HG02852 (cell line): ENCODE measurements at regions not wholly inside any gene's neighbourhood (a gene's known extent, or its start where the extent isn't known, plus 50 kb on each side); places are given as distances from the start of the nearest gene placed in this dataset.
A peak's percentile ranks its signal among the peaks of the same experiment; 100 is the strongest.
"Not testable (repeated sequence)": the region's sequence is repeated elsewhere in the genome, so short reads cannot be mapped to it uniquely, and the experiment has no call there.

Source experiments
- ATAC-seq: cut with Tn5 transposase; IDR thresholded peaks from one replicate; pipeline ENCODE4 v1.9.1; 2021; ENCODE audit warnings: mild to moderate bottlenecking, moderate library complexity; ENCODE audit not compliant: unreplicated experiment

- no peak for ATAC-seq
These were observed 76.4 kb downstream of the PHAX start for GRCh38 chr5:126677121-126677520.

DNA sequence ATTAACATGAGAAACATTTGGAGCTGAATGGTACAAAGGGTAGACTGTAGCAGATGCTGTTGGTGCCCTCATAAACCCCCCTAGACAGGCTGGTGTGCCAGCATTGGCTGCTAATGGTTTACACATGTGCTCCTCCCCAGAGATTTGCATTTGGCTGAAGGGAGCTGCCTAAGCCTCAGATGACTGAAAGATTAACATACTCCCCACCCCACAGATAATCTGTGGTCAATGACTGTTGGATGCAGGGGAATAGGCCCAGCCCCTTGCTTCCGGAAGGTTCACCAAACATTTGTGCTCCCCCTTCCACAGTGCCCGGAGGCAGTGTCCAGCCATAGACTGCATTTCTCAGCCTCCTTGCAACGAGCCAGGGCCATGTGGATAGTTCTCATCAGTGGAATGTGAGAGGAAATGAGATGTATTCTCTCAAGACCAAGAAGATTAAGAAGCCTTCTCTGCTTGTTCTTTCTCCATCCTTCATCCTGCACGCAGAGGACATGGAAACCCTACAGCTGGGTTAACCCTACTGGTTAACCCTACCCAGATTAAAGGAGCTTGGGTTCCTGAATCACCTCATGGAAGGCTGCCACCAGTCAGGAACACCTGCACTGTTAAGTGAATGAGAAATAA, 79.6 kb downstream of the PHAX start:
- peak; percentile 67 for ATAC-seq

DNA sequence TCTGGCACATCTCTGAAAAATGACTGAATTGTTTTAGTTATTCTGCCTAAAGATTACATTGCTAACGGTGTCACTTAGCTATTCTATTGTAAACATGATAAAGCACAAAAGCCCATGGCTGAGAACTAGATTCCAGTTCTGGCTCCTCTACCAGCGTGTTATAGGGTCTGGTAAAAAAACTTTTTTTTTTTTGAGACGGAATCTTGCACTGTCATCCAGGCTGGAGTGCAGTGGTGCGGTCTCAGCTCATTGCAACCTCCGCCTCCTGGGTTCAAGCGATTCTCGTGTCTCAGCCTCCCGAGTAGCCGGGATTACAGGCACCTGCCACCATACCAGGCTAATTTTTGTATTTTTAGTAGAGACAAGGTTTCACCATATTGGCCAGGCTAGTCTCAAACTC, 80.6 kb downstream of the PHAX start:
- ATAC-seq: not testable (repeated sequence)

DNA sequence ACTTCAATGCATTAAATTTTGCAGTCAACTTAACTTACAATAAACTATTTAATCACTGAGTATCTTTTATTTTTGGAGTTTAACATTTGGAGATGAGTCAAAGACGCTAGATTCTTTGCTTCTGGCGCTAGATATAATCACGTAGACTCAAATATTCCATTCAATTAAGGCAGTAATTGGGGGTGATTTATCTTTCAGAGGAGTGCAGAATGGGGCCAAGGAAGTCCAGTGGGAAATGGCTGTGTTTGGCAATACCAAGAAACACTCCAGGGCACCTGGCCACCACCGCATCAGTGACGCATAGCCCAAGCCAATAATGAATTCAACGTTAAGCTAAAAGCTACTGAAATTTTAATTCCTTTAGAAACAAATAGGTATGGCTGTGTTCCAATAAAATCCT, 81.2 kb downstream of the PHAX start:
- ATAC-seq: no peak

DNA sequence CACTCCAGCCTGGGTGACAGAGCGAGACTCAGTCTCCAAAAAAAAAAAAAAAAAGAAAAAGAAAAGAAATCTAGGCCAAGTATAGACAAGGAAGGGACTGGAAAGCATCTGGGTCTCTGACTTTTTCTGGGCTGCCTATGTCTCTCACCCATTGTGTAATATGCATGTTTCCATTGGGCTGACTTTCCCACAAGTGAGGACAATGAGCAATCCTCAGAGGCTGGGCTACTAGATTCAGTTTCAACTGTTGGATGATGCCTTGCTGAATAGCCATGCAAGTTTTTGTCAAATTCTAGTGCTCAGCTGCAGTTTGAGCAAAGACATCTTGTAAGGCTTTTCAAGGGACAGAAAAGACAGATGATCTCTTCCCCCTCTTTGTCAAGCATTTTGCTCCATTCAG, 82.1 kb downstream of the PHAX start:
- no peak for ATAC-seq

DNA sequence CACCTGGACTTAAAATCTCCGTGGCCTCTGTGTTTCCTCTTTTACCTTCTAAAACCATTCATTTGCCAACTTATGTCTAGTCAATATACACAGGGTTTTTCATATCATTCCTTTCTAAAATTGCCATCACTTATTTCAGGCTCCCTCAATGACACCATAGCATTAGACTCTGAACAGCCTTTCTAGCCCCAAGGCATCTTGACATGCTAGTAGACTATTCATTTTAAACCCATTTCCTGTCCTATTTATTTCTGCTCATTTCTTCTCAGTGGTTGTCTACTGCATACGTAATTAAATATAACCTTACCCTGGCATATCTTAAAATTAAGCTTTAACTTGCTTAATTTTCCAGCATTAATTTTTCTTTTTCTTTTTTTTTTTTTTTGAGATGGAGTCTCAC, 83.2 kb downstream of the PHAX start:
- ATAC-seq: no peak

GRCh38 chr5:126684656-126685442, 84.1 kb downstream of the PHAX start:
- not testable (repeated sequence) for ATAC-seq

DNA sequence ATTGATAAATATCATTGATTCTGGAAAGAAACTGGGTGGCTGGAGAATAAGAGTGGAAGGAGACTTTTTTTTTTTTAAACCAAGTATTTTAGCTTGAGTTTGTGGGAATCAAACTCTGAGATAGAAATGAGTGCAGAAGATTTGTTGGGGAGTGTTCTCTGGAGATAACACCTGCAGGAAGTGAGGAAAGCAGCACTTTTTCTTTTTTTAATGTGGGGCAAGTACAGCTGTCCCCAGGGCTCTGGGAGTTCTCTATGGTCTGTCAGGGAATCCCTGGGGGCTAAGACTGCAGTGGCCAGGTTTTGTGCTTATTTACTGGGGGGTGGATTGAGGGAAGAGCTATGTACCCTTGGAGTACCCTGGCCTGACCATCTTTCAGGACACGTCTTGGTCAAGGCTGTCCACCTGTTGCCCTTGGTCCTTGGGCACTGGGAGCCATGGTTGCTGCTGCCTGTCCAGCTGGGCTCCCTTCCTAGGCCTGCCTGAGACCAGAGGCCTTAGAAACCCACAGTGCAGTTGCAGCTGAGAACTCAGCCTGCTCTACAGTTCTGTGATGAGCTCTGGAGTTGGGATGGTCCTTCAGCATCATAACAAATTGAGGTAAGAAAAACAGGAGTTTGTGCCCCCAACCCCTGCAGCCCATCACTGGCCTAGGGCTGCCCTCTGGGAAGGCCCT, 85.8 kb downstream of the PHAX start:
- ATAC-seq: peak; percentile 64

GRCh38 chr5:126692971-126693370, 84.0 kb upstream of the LMNB1 start:
- no peak for ATAC-seq

- ATAC-seq: no peak
These were observed 83.1 kb upstream of the LMNB1 start for GRCh38 chr5:126693806-126694205.

DNA sequence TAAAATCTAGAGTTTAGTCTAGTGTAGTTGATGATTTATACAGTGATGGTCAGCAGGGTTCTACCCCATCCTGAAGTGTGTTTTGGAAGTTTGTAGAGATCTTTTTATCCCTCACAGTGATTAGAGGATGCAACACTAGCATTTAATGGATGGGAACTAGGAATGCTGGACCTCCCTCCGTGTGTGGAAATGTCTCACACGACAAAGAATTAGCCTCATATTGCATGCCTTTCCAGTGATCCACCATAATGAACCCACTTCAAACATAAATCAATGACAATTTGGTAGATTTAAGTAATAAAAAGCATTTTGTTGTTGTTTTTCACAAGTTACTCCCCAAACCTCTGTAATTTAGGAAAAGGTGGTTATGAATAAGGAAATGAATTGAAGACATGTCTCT, 82.5 kb upstream of the LMNB1 start:
- ATAC-seq: no peak

DNA sequence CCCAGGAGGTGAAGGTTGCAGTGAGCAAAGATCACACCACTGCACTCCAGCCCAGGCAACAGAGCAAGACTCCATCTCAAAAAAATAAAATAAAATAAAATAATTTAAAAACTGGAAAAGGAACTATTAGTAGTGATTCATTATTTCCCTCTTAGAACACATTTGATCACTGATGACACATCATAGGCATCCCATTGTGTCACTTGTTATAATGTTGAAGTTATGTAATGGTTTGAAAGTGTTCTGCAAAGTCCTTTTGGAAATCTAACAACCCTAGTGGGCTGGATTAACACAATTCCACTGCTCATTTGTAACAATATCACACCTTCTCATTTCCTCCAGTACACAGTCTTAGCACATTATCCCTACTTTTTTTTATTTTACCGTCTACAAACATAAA, 81.8 kb upstream of the LMNB1 start:
- no peak for ATAC-seq

DNA sequence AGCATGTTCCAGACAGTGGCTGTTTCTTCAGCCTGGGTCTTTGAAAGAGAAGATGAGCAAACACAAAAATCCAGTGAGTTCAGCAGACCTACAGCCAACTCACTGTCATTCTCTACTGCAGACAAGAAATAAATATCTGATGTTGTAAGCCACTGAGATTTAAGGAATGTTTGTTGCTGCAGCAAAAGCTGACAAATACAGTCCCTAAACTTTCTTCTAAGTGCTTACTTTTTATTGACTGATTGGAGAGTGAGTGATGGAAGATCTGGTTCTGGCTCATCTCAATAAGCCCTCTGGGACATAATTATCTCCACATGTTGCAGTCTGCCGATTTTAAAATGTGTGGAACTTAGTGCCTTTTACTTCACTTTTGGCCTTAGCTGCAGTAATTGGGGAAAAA, 69.9 kb upstream of the LMNB1 start:
- no peak for ATAC-seq

DNA sequence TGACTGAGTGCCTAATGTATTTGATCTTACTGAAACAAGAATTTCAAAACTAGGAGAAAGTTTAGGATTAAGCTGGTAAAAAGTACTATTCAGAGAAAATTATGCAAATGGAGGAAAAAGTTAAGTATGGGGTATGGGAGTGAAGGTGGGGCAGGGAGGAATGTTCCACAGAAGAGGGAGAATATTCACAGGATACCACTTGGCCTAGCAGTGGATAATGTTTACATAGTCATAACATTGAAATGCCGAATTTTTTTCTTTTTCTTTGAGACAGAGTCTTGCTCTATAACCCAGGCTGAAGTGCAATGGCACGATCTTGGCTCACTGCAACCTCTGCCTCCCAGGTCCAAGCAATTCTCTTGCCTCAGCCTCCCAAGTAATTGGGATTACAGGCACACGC, 61.2 kb upstream of the LMNB1 start:
- no peak for ATAC-seq

DNA sequence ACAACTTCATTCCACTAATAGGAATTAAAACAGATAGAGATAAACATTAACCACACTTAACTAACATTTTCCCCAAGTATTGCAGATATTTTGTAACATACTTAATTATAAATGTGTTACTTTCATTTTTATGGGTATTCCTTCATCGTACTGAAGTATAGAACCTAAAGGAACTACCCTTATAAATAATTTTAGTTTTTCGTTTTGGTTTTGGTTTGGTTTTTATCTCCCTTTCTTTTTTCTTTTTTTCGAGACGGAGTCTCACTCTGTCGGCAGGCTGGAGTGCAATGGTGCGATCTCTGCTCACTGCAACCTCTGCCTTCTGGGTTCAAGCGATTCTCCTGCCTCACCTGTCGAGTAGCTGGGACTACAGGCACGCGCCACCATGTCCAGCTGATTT, 60.1 kb upstream of the LMNB1 start:
- ATAC-seq: no peak

DNA sequence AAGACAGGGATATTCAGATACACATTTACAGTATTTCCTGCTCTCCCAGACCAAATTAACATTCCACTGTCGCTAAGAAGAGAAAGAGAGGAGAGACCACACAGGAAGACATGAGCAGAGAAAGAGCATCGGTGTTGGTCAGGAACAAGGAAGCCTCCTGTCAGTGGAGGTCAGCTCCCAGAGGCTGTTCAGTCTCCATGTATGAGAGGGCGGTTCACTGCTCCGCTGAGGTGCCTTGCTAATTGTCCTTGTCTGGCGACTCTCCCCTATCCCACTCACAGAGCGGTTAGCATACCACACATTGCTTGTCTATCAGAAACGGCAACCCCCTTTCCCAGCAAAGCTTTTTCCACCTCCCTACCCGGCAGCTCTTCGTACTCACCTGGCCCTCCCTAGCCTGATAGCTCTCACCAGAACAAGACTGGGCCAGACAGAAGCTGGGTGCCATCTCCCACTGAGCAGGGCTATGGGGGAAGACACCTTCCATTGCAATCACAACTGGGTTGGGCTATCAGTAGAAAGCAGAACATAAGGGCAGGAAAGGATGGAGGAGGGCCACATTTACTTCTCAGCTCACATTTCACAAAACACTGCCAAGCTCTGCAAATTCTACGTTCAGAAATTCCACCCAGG, 58.6 kb upstream of the LMNB1 start:
- ATAC-seq: no peak

- no peak for ATAC-seq
These were observed 56.6 kb upstream of the LMNB1 start for GRCh38 chr5:126720369-126720768.

GRCh38 chr5:126723643-126724042, 53.3 kb upstream of the LMNB1 start:
- no peak for ATAC-seq
